Left lung (tissue), 4 donors: ENCODE measurements at regions not wholly inside any gene's neighbourhood (a gene's known extent, or its start where the extent isn't known, plus 50 kb on each side); places are given as distances from the start of the nearest gene placed in this dataset.

Experiments used
- ATAC-seq: fragments of 200-7000 bp; cut with Tn5 transposase; one replicate; pipeline ENCODE4 v1.9.1; 2020; ENCODE audit warnings: moderate library complexity
- DNase-seq, 4 donors: peaks; one replicate each; pipeline ENCODE4 v3.0.0-alpha.2; 2013 to 2020
- H3K27ac ChIP-seq, 2 donors: fragments of 200-600 bp; sonication (generic) in 1 of 2; one replicate each; pipeline versions ENCODE4 v1.5.0 to v1.8.0; 2020 to 2021
- H3K27me3 ChIP-seq, 2 donors: fragments of 200-600 bp; sonication (generic) in 1 of 2; one replicate each; pipeline versions ENCODE4 v1.5.0 to v1.8.0; 2020 to 2021
- H3K36me3 ChIP-seq, 2 donors: fragments of 200-600 bp; sonication (generic) in 1 of 2; one replicate each; pipeline versions ENCODE4 v1.5.0 to v1.8.0; 2020 to 2021
- H3K4me1 ChIP-seq, 2 donors: fragments of 200-600 bp; one replicate each; pipeline ENCODE4 v1.8.0; 2021
- H3K4me3 ChIP-seq, 2 donors: fragments of 200-600 bp; sonication (generic) in 1 of 2; one replicate each; pipeline versions ENCODE4 v1.5.0 to v1.8.0; 2020 to 2021; ENCODE audit warnings: mild to moderate bottlenecking in 1 of 2
- H3K9me3 ChIP-seq, 2 donors: fragments of 200-600 bp; sonication (generic) in 1 of 2; one replicate each; pipeline versions ENCODE4 v1.5.0 to v1.8.0; 2020 to 2021
- intact Hi-C, 2 donors: fragments of 100-400 bp; cut with DNase I; formaldehyde crosslinking; loops; one replicate each; pipeline versions ENCODE4 v1.11.2 to v1.14.2; 2022
- TF ChIP-seq, protein P1 (sequence below), 2 donors: fragments of 200-600 bp; sonication (generic) in 1 of 2; IDR thresholded peaks; one replicate each; pipeline versions ENCODE4 v1.5.0 to v1.8.0; 2021; ENCODE audit warnings: antibody characterized with exemption in 2 of 2
- donor health status: DM: no; HTN: yes; CAD: no.
- donor health status: DM: no; HTN: no; CAD: no.

DNA sequence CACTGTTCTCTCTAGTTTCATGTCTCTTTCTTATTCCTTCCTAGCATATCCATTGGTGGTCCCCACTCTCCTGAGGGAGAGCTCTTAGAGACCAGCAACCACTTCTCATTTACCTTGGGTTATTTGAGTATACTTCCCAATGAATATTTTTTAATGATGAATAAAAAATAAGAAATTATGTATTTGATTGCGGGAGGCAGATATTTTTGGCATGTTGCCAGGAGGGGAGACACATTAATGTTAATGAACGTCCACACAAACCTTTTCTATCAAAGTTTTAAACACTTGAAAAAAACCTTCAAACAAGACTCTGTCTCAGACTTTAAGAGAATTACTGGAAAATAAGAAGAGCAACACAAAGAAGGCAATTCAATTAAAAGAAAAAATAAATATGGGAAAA is 260.6 kb upstream of the MAGI2 start:
- intact Hi-C loops = no loop called here
- Histone ChIP-seq H3K4me3 (no peak overlapping the region), H3K27me3 (no peaks in the 10 kb centered on the region), H3K9me3 (no peaks in the 10 kb centered on the region), H3K4me1 (no peaks in the 10 kb centered on the region), H3K36me3 (no peaks in the 10 kb centered on the region), H3K27ac (no peak overlapping the region)
- DNase-seq = no peak
- TF ChIP-seq, protein P1, sequence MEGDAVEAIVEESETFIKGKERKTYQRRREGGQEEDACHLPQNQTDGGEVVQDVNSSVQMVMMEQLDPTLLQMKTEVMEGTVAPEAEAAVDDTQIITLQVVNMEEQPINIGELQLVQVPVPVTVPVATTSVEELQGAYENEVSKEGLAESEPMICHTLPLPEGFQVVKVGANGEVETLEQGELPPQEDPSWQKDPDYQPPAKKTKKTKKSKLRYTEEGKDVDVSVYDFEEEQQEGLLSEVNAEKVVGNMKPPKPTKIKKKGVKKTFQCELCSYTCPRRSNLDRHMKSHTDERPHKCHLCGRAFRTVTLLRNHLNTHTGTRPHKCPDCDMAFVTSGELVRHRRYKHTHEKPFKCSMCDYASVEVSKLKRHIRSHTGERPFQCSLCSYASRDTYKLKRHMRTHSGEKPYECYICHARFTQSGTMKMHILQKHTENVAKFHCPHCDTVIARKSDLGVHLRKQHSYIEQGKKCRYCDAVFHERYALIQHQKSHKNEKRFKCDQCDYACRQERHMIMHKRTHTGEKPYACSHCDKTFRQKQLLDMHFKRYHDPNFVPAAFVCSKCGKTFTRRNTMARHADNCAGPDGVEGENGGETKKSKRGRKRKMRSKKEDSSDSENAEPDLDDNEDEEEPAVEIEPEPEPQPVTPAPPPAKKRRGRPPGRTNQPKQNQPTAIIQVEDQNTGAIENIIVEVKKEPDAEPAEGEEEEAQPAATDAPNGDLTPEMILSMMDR (IDR thresholded peaks at IDR 0.05) = no peak
- no peak for ATAC-seq

DNA sequence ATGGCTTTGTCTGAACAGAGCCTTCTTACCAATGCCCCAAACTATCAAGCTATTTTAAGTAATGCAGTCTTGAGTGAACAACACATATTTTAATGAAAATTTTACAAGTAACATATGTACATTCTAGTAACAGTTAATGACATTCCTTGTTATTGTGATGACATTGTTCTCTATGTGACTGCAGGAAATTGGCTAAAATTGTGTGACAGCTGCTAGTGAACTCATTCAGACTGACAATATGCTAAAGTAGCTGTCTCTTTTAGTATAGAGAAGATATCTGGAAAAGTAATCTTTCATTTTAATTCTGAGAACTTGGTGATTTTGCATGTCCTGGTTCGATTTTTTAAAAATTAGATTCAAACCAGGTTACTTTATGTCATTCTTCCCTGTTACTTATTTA is 259.8 kb upstream of the MAGI2 start:
- no peaks in the 10 kb centered on the region for H3K9me3 ChIP-seq
- no peak overlapping the region for H3K27ac ChIP-seq
- H3K36me3 ChIP-seq = no peaks in the 10 kb centered on the region
- H3K4me1 ChIP-seq = no peaks in the 10 kb centered on the region
- intact Hi-C loops = no loop called here
- DNase-seq = no peak
- H3K27me3 ChIP-seq = no peaks in the 10 kb centered on the region
- no peak overlapping the region for H3K4me3 ChIP-seq
- ATAC-seq = no peak
- TF ChIP-seq, protein P1 (IDR thresholded peaks at IDR 0.05) = no peak

- TF ChIP-seq, protein P1 (IDR thresholded peaks at IDR 0.05) = no peak
- Histone ChIP-seq H3K4me1 (no peaks in the 10 kb centered on the region), H3K27me3 (no peaks in the 10 kb centered on the region), H3K27ac (no peak overlapping the region), H3K9me3 (no peaks in the 10 kb centered on the region), H3K36me3 (no peaks in the 10 kb centered on the region), H3K4me3 (no peak overlapping the region)
- intact Hi-C loops = no loop called here
- DNase-seq = no peak
- no peak for ATAC-seq
Measured at GRCh38 chr7:79711660-79712059, 258.2 kb upstream of the MAGI2 start.

GRCh38 chr7:79709574-79710409 is 256.3 kb upstream of the MAGI2 start:
- no peak for DNase-seq
- ATAC-seq = no peak
- Histone ChIP-seq H3K4me3 (no peak overlapping the region), H3K27me3 (no peaks in the 10 kb centered on the region), H3K9me3 (no peaks in the 10 kb centered on the region), H3K4me1 (no peaks in the 10 kb centered on the region), H3K36me3 (no peaks in the 10 kb centered on the region), H3K27ac (no peak overlapping the region)
- TF ChIP-seq, protein P1 (IDR thresholded peaks at IDR 0.05) = no peak
- intact Hi-C loops = no loop called here

GRCh38 chr7:79702116-79702515 is 248.6 kb upstream of the MAGI2 start:
- no peak overlapping the region for H3K27ac ChIP-seq
- intact Hi-C loops = no loop called here
- DNase-seq (no peak), ATAC-seq (no peak)
- no peaks in the 10 kb centered on the region for H3K9me3 ChIP-seq
- H3K36me3 ChIP-seq = no peaks in the 10 kb centered on the region
- no peaks in the 10 kb centered on the region for H3K27me3 ChIP-seq
- H3K4me3 ChIP-seq = no peak overlapping the region
- H3K4me1 ChIP-seq = no peaks in the 10 kb centered on the region
- TF ChIP-seq, protein P1 (IDR thresholded peaks at IDR 0.05) = no peak
